ENCODE measurements at regions not wholly inside any gene's neighbourhood (a gene's known extent, or its start where the extent isn't known, plus 50 kb on each side); places are given as distances from the start of the nearest gene placed in this dataset.

DNA sequence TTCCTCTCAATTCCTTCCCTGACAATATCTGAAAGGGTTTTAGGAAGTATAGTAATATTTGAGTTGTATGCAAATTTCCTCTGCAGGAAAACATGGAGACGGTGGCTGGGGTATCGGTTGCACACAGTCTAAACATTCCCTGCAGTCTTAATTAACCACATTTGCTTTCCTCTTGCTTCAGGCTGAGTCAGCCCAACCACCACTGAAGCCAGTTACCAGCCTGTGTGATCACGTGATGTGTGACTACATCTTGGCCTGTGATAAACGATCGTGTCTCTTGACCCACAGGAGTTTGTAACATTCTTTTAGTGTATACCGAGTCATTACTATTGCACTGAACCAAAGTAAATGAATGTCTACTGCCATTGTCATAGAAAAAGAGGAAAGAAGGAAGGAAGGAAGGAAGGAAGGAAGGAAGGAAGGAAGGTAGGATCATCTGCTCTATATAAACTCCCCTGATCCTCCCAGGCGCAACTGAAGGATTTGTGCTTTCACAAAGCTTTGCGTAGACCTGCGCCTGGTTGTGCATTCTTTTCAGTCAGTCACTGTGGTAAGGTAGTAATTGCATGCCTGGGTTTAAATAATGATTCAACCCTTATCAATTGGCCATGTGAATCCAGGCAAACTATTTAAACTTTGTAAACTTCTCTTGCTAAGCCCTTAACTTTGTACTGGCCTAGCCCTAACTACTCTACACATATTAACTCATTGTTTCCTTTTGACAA is 280.6 kb upstream of the SALL1 start:
- Histone ChIP-seq H3K4me3 (no peak overlapping the region), H3K36me3 (ENCODE audit: insufficient read depth, low read length) (no peaks in the 10 kb centered on the region), H3K9me3 (ENCODE audit: low read depth, low read length) (no peaks in the 10 kb centered on the region), H3K27ac (no peak overlapping the region), H3K9ac (ENCODE audit: insufficient read length) (no peak overlapping the region)
- TF ChIP-seq EZH2 (IDR thresholded peaks at IDR 0.05): no peak
- TF ChIP-seq POLR2AphosphoS5 (IDR thresholded peaks at IDR 0.05; ENCODE audit: borderline replicate concordance, low read depth, low read length): no peak
- TF ChIP-seq FOXP2 (optimal IDR thresholded peaks at IDR 0.05; ENCODE audit: control extremely low read depth, extremely low read length, insufficient read depth): no peak
- no peak for DNase-seq (ENCODE audit: low read depth, low spot score)

DNA sequence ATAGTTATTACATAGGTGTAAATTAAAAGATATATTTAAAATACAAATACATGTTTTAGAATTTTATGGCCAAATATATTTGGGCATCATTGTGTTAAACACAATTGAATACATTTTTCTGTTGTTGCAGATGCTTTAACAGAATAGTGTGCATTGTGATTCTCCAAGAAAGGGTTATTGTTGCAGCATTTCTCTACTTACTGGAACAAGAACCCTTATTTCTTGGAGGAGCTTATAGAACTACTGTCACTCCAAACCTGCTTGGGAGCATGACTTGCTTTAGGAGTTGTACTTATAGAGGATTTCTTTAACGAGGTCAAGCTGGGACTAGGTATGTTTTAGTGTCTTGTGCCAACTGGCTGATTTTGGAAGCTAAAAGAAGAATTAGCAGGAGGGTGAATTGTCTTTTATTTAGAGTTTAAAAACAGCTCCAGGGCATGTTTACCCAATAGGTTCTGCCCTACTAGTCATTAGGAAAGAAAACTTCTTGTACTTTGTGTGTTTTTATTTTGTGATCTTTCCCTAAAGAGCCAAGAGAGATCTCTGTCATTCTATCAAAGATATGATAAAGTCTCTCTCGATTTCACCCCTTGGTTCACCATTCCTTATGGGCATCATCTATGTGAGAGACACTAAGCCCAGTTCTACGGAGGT is 279.8 kb upstream of the SALL1 start:
- no peak for DNase-seq (ENCODE audit: low read depth, low spot score)
- H3K36me3 ChIP-seq (ENCODE audit: insufficient read depth, low read length): no peaks in the 10 kb centered on the region
- H3K9me3 ChIP-seq (ENCODE audit: low read depth, low read length): no peaks in the 10 kb centered on the region
- H3K9ac ChIP-seq (ENCODE audit: insufficient read length): no peak overlapping the region
- TF ChIP-seq POLR2AphosphoS5 (IDR thresholded peaks at IDR 0.05; ENCODE audit: borderline replicate concordance, low read depth, low read length): no peak
- no peak for TF ChIP-seq FOXP2 (optimal IDR thresholded peaks at IDR 0.05; ENCODE audit: control extremely low read depth, extremely low read length, insufficient read depth)
- TF ChIP-seq EZH2 (IDR thresholded peaks at IDR 0.05): no peak
- H3K4me3 ChIP-seq: no peak overlapping the region
- H3K27ac ChIP-seq: no peak overlapping the region

DNA sequence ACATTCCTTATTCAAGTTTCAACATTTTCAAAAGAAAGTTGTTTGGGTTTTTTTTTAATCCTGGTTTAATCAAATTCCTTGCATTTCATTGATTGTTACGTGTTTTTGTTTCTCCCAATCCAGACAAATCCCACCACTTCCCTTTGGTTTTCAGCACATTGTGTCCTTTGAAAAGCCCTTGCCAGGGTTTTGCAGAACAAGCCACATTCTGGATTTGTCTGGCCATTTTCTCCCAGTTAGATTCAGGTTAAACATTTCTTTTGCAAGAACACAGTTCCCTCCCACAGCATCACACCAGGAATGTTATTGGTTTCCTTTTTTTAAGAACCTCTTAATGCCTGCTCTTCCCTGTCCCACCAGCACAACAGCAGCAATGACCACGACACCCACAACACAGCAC is 278.0 kb upstream of the SALL1 start:
- H3K27ac ChIP-seq: no peak overlapping the region
- TF ChIP-seq POLR2AphosphoS5 (IDR thresholded peaks at IDR 0.05; ENCODE audit: borderline replicate concordance, low read depth, low read length): no peak
- TF ChIP-seq FOXP2 (optimal IDR thresholded peaks at IDR 0.05; ENCODE audit: control extremely low read depth, extremely low read length, insufficient read depth): no peak
- TF ChIP-seq EZH2 (IDR thresholded peaks at IDR 0.05): no peak
- no peak overlapping the region for H3K9ac ChIP-seq (ENCODE audit: insufficient read length)
- no peak overlapping the region for H3K4me3 ChIP-seq
- DNase-seq (ENCODE audit: low read depth, low spot score): no peak
- no peaks in the 10 kb centered on the region for H3K36me3 ChIP-seq (ENCODE audit: insufficient read depth, low read length)
- no peaks in the 10 kb centered on the region for H3K9me3 ChIP-seq (ENCODE audit: low read depth, low read length)

DNA sequence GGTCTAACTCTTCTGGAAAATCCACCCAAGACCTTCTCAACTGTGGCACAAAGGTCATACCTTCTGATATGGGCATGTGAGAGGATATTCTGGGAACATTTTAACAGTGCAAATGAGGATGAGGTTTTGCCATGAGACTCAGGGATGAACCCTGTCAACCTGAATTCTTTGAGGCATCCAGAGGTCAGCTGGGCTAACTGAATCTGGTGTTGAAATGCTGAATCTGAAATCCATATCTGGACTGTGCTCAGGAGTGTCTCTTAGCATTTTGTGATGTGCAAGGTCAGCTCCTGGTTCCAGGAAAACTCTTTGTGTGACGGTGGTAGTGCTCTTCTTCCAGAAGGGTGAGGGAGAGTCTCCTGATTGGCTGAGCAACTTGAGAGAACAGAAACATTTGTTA is 276.0 kb upstream of the SALL1 start:
- no peak overlapping the region for H3K4me3 ChIP-seq
- H3K9me3 ChIP-seq (ENCODE audit: low read depth, low read length): no peaks in the 10 kb centered on the region
- no peak for DNase-seq (ENCODE audit: low read depth, low spot score)
- no peak overlapping the region for H3K9ac ChIP-seq (ENCODE audit: insufficient read length)
- H3K36me3 ChIP-seq (ENCODE audit: insufficient read depth, low read length): no peaks in the 10 kb centered on the region
- H3K27ac ChIP-seq: no peak overlapping the region
- TF ChIP-seq POLR2AphosphoS5 (IDR thresholded peaks at IDR 0.05; ENCODE audit: borderline replicate concordance, low read depth, low read length): no peak
- TF ChIP-seq FOXP2 (optimal IDR thresholded peaks at IDR 0.05; ENCODE audit: control extremely low read depth, extremely low read length, insufficient read depth): no peak
- no peak for TF ChIP-seq EZH2 (IDR thresholded peaks at IDR 0.05)

DNA sequence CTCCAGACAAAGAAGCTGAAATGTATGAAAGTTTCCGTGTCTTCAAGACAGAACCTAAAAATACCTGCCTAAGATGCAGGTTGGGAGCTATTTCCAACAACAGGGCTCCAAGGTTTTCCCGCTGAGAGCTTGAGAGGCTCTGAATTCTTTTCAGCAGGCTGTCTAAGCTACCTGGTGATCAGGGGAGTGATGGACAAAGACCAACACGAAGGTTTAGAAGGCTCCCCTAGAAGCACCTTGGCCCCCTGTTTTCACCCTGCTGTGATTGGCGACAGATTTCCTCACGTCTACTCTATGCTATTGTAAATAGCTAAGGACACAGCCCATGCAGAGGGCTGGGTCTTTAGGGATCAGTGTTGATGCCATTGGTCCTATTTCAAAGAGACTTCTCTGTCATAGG is 275.2 kb upstream of the SALL1 start:
- Histone ChIP-seq H3K27ac (no peak overlapping the region), H3K9ac (ENCODE audit: insufficient read length) (no peak overlapping the region), H3K9me3 (ENCODE audit: low read depth, low read length) (no peaks in the 10 kb centered on the region), H3K36me3 (ENCODE audit: insufficient read depth, low read length) (no peaks in the 10 kb centered on the region), H3K4me3 (no peak overlapping the region)
- no peak for TF ChIP-seq FOXP2 (optimal IDR thresholded peaks at IDR 0.05; ENCODE audit: control extremely low read depth, extremely low read length, insufficient read depth)
- no peak for TF ChIP-seq EZH2 (IDR thresholded peaks at IDR 0.05)
- no peak for TF ChIP-seq POLR2AphosphoS5 (IDR thresholded peaks at IDR 0.05; ENCODE audit: borderline replicate concordance, low read depth, low read length)
- no peak for DNase-seq (ENCODE audit: low read depth, low spot score)

DNA sequence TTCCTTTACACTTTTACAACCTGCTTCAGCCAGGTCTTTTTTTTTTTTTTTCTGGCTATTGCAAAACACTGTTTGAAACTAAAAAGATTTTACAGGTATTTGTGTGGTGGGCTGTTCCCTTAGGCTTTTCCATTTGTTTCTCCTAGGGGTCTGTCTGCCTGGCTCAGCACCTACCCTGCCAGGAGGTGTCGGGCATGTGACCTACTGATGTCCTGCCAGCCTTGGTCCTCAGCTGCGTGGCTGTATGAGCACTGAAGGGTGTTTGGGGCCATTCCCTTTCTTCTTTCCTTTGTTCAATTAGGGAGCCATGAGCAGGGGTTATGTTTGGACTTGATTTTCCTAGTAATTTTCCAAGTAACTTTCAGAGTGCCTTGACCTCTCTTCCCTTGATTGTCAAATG is 269.2 kb upstream of the SALL1 start:
- TF ChIP-seq EZH2 (IDR thresholded peaks at IDR 0.05) (no peak), FOXP2 (optimal IDR thresholded peaks at IDR 0.05; ENCODE audit: control extremely low read depth, extremely low read length, insufficient read depth) (no peak), POLR2AphosphoS5 (IDR thresholded peaks at IDR 0.05; ENCODE audit: borderline replicate concordance, low read depth, low read length) (no peak)
- H3K4me3 ChIP-seq: no peak overlapping the region
- H3K9me3 ChIP-seq (ENCODE audit: low read depth, low read length): no peaks in the 10 kb centered on the region
- H3K27ac ChIP-seq: no peak overlapping the region
- H3K36me3 ChIP-seq (ENCODE audit: insufficient read depth, low read length): no peaks in the 10 kb centered on the region
- H3K9ac ChIP-seq (ENCODE audit: insufficient read length): no peak overlapping the region
- DNase-seq (ENCODE audit: low read depth, low spot score): no peak

DNA sequence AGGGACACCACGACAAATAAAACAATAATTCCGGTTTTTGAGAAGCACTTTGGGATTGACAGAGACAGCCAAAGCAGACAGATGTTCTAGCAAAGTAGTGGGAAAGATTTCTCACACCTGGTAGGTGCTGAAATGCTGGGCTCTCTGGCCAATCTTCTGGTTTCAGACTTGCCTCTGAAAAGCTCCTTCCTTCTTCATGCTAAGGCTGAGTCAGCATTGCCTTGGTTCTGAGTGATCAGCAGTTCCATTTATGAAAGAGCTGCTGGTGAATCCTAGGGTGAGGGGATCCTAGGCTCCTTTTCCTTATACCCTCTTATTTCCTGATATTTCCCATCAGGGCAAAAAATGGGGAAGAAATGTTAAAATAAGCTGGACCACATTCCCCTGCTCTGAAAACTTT is 268.7 kb upstream of the SALL1 start:
- no peak overlapping the region for H3K27ac ChIP-seq
- DNase-seq (ENCODE audit: low read depth, low spot score): no peak
- no peak overlapping the region for H3K4me3 ChIP-seq
- H3K9me3 ChIP-seq (ENCODE audit: low read depth, low read length): no peaks in the 10 kb centered on the region
- H3K9ac ChIP-seq (ENCODE audit: insufficient read length): no peak overlapping the region
- no peak for TF ChIP-seq EZH2 (IDR thresholded peaks at IDR 0.05)
- no peak for TF ChIP-seq FOXP2 (optimal IDR thresholded peaks at IDR 0.05; ENCODE audit: control extremely low read depth, extremely low read length, insufficient read depth)
- no peak for TF ChIP-seq POLR2AphosphoS5 (IDR thresholded peaks at IDR 0.05; ENCODE audit: borderline replicate concordance, low read depth, low read length)
- no peaks in the 10 kb centered on the region for H3K36me3 ChIP-seq (ENCODE audit: insufficient read depth, low read length)

DNA sequence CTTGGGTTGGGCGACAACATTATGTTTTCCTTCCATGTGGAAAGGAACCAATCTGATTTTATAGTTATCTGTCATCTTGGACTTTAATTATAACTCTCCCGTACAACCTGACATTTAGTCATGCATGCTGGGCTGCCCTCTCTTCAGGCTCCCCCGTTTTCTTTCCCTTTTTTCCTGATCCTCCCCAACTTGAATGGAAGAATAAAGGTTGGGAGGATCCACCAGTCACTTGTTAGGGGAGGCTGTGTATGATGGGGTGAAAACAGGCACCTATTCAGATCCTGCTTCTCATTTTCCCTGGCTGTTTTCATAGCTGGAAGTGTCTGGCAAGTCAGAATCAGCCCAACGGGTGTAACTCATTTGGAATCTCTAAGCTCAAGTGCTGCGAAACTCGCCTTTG is 267.2 kb upstream of the SALL1 start:
- no peaks in the 10 kb centered on the region for H3K36me3 ChIP-seq (ENCODE audit: insufficient read depth, low read length)
- H3K9ac ChIP-seq (ENCODE audit: insufficient read length): no peak overlapping the region
- no peak for DNase-seq (ENCODE audit: low read depth, low spot score)
- H3K9me3 ChIP-seq (ENCODE audit: low read depth, low read length): no peaks in the 10 kb centered on the region
- no peak overlapping the region for H3K27ac ChIP-seq
- no peak overlapping the region for H3K4me3 ChIP-seq
- TF ChIP-seq EZH2 (IDR thresholded peaks at IDR 0.05) (no peak), FOXP2 (optimal IDR thresholded peaks at IDR 0.05; ENCODE audit: control extremely low read depth, extremely low read length, insufficient read depth) (no peak), POLR2AphosphoS5 (IDR thresholded peaks at IDR 0.05; ENCODE audit: borderline replicate concordance, low read depth, low read length) (no peak)

All from SK-N-MC (cell line).